ES-I3 (cell line): ENCODE measurements at regions not wholly inside any gene's neighbourhood (a gene's known extent, or its start where the extent isn't known, plus 50 kb on each side); places are given as distances from the start of the nearest gene placed in this dataset.
"Not testable (repeated sequence)": the region's sequence is repeated elsewhere in the genome, so short reads cannot be mapped to it uniquely, and the experiment has no call there.

ENCODE experiments used
- H3K36me3 ChIP-seq: 2 replicates; pipeline ENCODE4 v1.6.1; 2013; ENCODE audit warnings: mild to moderate bottlenecking, low read length, control low read depth, moderate library complexity; ENCODE audit not compliant: insufficient read depth
- H3K4me1 ChIP-seq: 2 replicates; pipeline ENCODE4 v1.6.1; 2013; ENCODE audit warnings: mild to moderate bottlenecking, control low read depth, low read length; ENCODE audit not compliant: insufficient read depth
- H3K9ac ChIP-seq: 2 replicates; pipeline ENCODE4 v1.6.1; 2013; ENCODE audit warnings: low read depth, mild to moderate bottlenecking, low read length, moderate library complexity
- H3K9me3 ChIP-seq: 2 replicates; pipeline ENCODE4 v1.6.1; 2013; ENCODE audit warnings: mild to moderate bottlenecking, low read length, moderate library complexity; ENCODE audit not compliant: control insufficient read depth, insufficient read depth

- peaks cover 16% of the 10 kb centered on the region for H3K4me1 ChIP-seq
Observed at GRCh38 chr2:52308156-52308555, 1276.2 kb upstream of the NRXN1 start.

GRCh38 chr2:52294628-52295027, 1262.7 kb upstream of the NRXN1 start:
- peaks cover 16% of the 10 kb centered on the region; the same call in 1 of the 2 replicates for H3K4me1 ChIP-seq
- peaks cover 17% of the 10 kb centered on the region for H3K9me3 ChIP-seq
- H3K9ac ChIP-seq: no peak overlapping the region

More at GRCh38 chr2:52308156-52308555, 1276.2 kb upstream of the NRXN1 start:
- Histone ChIP-seq H3K9me3 (no peaks in the 10 kb centered on the region; the same call in 1 of the 2 replicates), H3K9ac (no peak overlapping the region), H3K36me3 (no peaks in the 10 kb centered on the region)

GRCh38 chr2:52292801-52293200, 1260.9 kb upstream of the NRXN1 start:
- Histone ChIP-seq H3K4me1 (peaks cover 16% of the 10 kb centered on the region; the same call in 1 of the 2 replicates), H3K36me3 (peaks cover 4% of the 10 kb centered on the region; the same call in 1 of the 2 replicates), H3K9me3 (peaks cover 5% of the 10 kb centered on the region), H3K9ac (no peak overlapping the region)

More at GRCh38 chr2:52294628-52295027, 1262.7 kb upstream of the NRXN1 start:
- peaks cover 5% of the 10 kb centered on the region; the same call in 1 of the 2 replicates for H3K36me3 ChIP-seq

GRCh38 chr2:52289741-52290140, 1257.8 kb upstream of the NRXN1 start:
- Histone ChIP-seq H3K9me3 (peaks cover 4% of the 10 kb centered on the region), H3K9ac (no peak overlapping the region), H3K4me1 (peaks cover 16% of the 10 kb centered on the region; the same call in 1 of the 2 replicates), H3K36me3 (no peaks in the 10 kb centered on the region; the same call in 1 of the 2 replicates)

- Histone ChIP-seq H3K36me3 (no peaks in the 10 kb centered on the region; the same call in 1 of the 2 replicates), H3K9me3 (peaks cover 4% of the 10 kb centered on the region), H3K4me1 (peaks cover 13% of the 10 kb centered on the region; the same call in 1 of the 2 replicates), H3K9ac (no peak overlapping the region)
Observed at GRCh38 chr2:52288596-52288995, 1256.7 kb upstream of the NRXN1 start.

- H3K36me3 ChIP-seq: no peaks in the 10 kb centered on the region
- no peak overlapping the region for H3K9ac ChIP-seq
- H3K9me3 ChIP-seq: peaks cover 12% of the 10 kb centered on the region; the same call in 1 of the 2 replicates
- no peaks in the 10 kb centered on the region for H3K4me1 ChIP-seq
Observed at GRCh38 chr2:52269696-52270485, 1238.0 kb upstream of the NRXN1 start.

GRCh38 chr2:52264911-52265310, 1233.0 kb upstream of the NRXN1 start:
- H3K9ac ChIP-seq: no peak overlapping the region
- no peaks in the 10 kb centered on the region for H3K36me3 ChIP-seq
- no peaks in the 10 kb centered on the region for H3K4me1 ChIP-seq
- H3K9me3 ChIP-seq: no peaks in the 10 kb centered on the region

GRCh38 chr2:52264488-52264887, 1232.6 kb upstream of the NRXN1 start:
- no peaks in the 10 kb centered on the region for H3K36me3 ChIP-seq
- H3K9me3 ChIP-seq: no peaks in the 10 kb centered on the region
- H3K9ac ChIP-seq: no peak overlapping the region
- H3K4me1 ChIP-seq: no peaks in the 10 kb centered on the region

- H3K9ac ChIP-seq: no peak overlapping the region
- no peaks in the 10 kb centered on the region for H3K36me3 ChIP-seq
- H3K4me1 ChIP-seq: no peaks in the 10 kb centered on the region
- H3K9me3 ChIP-seq: 0 out of 2 replicates have a peak, but pooled peaks cover 2% of the 10 kb centered on the region
Observed at GRCh38 chr2:52260904-52261303, 1229.0 kb upstream of the NRXN1 start.

- H3K36me3 ChIP-seq, H3K9me3 ChIP-seq, H3K4me1 ChIP-seq, H3K9ac ChIP-seq: not testable (repeated sequence)
Observed at GRCh38 chr2:52258967-52259366, 1227.0 kb upstream of the NRXN1 start.

- Histone ChIP-seq H3K36me3 (no peaks in the 10 kb centered on the region), H3K9me3 (peaks cover 5% of the 10 kb centered on the region; the same call in 1 of the 2 replicates)
Observed at GRCh38 chr2:52258038-52258437, 1226.1 kb upstream of the NRXN1 start.

GRCh38 chr2:52253416-52253980, 1221.6 kb upstream of the NRXN1 start:
- no peaks in the 10 kb centered on the region for H3K36me3 ChIP-seq
- H3K9ac ChIP-seq: no peak overlapping the region
- peaks cover 5% of the 10 kb centered on the region; the same call in 1 of the 2 replicates for H3K9me3 ChIP-seq
- peaks cover 6% of the 10 kb centered on the region; the same call in 1 of the 2 replicates for H3K4me1 ChIP-seq

More at GRCh38 chr2:52258038-52258437, 1226.1 kb upstream of the NRXN1 start:
- Histone ChIP-seq H3K9ac (no peak overlapping the region), H3K4me1 (peaks cover 6% of the 10 kb centered on the region; the same call in 1 of the 2 replicates)

- Histone ChIP-seq H3K9ac (no peak overlapping the region), H3K36me3 (no peaks in the 10 kb centered on the region), H3K9me3 (no peaks in the 10 kb centered on the region), H3K4me1 (peaks cover 13% of the 10 kb centered on the region; the same call in 1 of the 2 replicates)
Observed at GRCh38 chr2:52238782-52239181, 1206.8 kb upstream of the NRXN1 start.

GRCh38 chr2:52222128-52222527, 1190.2 kb upstream of the NRXN1 start:
- H3K9me3 ChIP-seq: no peaks in the 10 kb centered on the region; the same call in 1 of the 2 replicates

More at GRCh38 chr2:52222128-52222527, 1190.2 kb upstream of the NRXN1 start:
- Histone ChIP-seq H3K4me1 (no peaks in the 10 kb centered on the region), H3K9ac (no peak overlapping the region), H3K36me3 (no peaks in the 10 kb centered on the region)
